CD4-positive, alpha-beta T cell (primary cell): ENCODE measurements at regions not wholly inside any gene's neighbourhood (a gene's known extent, or its start where the extent isn't known, plus 50 kb on each side); places are given as distances from the start of the nearest gene placed in this dataset.

ENCODE experiments used
- ATAC-seq: fragments of 200-7000 bp; cut with Tn5 transposase; one replicate; pipeline ENCODE4 v1.10.0; 2022; ENCODE audit warnings: mild to moderate bottlenecking; ENCODE audit not compliant: poor library complexity
- CTCF ChIA-PET: fragments of 350-600 bp; sonication (Branson Sonifier 250); formaldehyde crosslinking; loops from one replicate; lab custom pipeline; 2021; ENCODE audit warnings: antibody characterized with exemption, inconsistent platforms; lab: Charles Lee
- POLR2A ChIA-PET: fragments of 350-600 bp; sonication (Branson Sonifier 250); formaldehyde crosslinking; loops from one replicate; lab custom pipeline; 2021; ENCODE audit warnings: antibody characterized with exemption, inconsistent platforms; lab: Charles Lee
- DNase-seq, 14 experiments: peaks; one replicate each; pipeline ENCODE4 v3.0.0-alpha.2; 2013 to 2020; ENCODE audit warnings: mixed read lengths in 2 of 14
- H3K27ac ChIP-seq, 2 donors: one replicate each; pipeline versions ENCODE4 v1.5.1 to v1.7.0; 2013; ENCODE audit warnings: low read length in 2 of 2, low read depth in 1 of 2, mild to moderate bottlenecking in 1 of 2
- H3K27me3 ChIP-seq, 2 experiments: 1 replicate in 1 of 2; 2 replicates in 1 of 2; pipeline versions ENCODE4 v1.6.1 to v1.7.0; 2013; ENCODE audit warnings: low read length in 2 of 2, control low read depth in 1 of 2, mild to moderate bottlenecking in 1 of 2, moderate library complexity in 1 of 2; ENCODE audit not compliant: insufficient read depth in 2 of 2, control insufficient read depth in 1 of 2
- H3K36me3 ChIP-seq: one replicate; pipeline ENCODE4 v1.6.1; 2013; ENCODE audit warnings: low read length, control low read depth; ENCODE audit not compliant: insufficient read depth
- H3K4me1 ChIP-seq: one replicate; pipeline ENCODE4 v1.6.1; 2013; ENCODE audit warnings: low read length, control low read depth; ENCODE audit not compliant: insufficient read depth
- H3K4me3 ChIP-seq: one replicate; pipeline ENCODE4 v1.5.1; 2013; ENCODE audit warnings: mild to moderate bottlenecking, low read length, moderate library complexity
- H3K9me3 ChIP-seq, 2 experiments: 1 replicate in 1 of 2; 2 replicates in 1 of 2; pipeline versions ENCODE4 v1.6.1 to v1.7.0; 2013; ENCODE audit warnings: low read length in 2 of 2, mild to moderate bottlenecking in 2 of 2, control low read depth in 1 of 2, moderate library complexity in 1 of 2; ENCODE audit not compliant: control insufficient read depth in 1 of 2, insufficient read depth in 1 of 2
- H3K27ac Mint-ChIP-seq: one replicate; pipeline ENCODE4 v1.8.0; 2020; ENCODE audit warnings: mixed read lengths
- H3K27me3 Mint-ChIP-seq: one replicate; pipeline ENCODE4 v1.8.0; 2021; ENCODE audit warnings: mixed read lengths
- H3K36me3 Mint-ChIP-seq: one replicate; pipeline ENCODE4 v1.8.0; 2021; ENCODE audit warnings: low read depth, mixed read lengths
- H3K4me1 Mint-ChIP-seq: one replicate; pipeline ENCODE4 v1.8.0; 2021; ENCODE audit warnings: low read depth, mixed read lengths
- H3K4me3 Mint-ChIP-seq: one replicate; pipeline ENCODE4 v1.8.0; 2020; ENCODE audit warnings: mild to moderate bottlenecking, mixed read lengths
- H3K9me3 Mint-ChIP-seq: one replicate; pipeline ENCODE4 v1.8.0; 2020; ENCODE audit warnings: mixed read lengths
- intact Hi-C, 2 experiments: fragments of 100-400 bp; cut with DNase I in 1 of 2; cut with micrococcal nuclease in 1 of 2; formaldehyde crosslinking; loops; one replicate each; pipeline versions ENCODE4 v1.15.1 to v1.9.0; 2023 to 2025; cut with DNase I, micrococcal nuclease
- TF ChIP-seq, protein P1 (sequence below): fragments of 200-600 bp; IDR thresholded peaks from one replicate; pipeline ENCODE4 v1.8.0; 2022; ENCODE audit warnings: antibody characterized with exemption, mild to moderate bottlenecking

DNA sequence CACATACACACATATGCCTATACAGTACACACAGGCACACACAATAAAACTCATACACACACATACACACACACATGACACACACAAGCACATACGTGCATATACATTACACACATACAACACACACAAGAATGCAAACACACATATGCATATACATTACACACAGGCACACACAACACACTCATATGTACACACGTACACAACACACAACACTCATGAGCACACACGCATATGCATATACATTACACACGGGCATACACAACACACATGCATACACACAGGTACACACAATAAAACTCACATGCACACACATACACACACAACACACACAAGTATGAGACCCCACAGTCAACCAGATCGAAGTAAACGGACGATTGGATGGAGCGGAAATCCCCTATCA is 238.2 kb downstream of the ERMARD start:
- Histone ChIP-seq H3K9me3 (no peaks in the 10 kb centered on the region), H3K4me3 (no peak overlapping the region), H3K36me3 (no peaks in the 10 kb centered on the region), H3K27ac (no peak overlapping the region), H3K4me1 (peaks cover 30% of the 10 kb centered on the region), H3K27me3 (no peaks in the 10 kb centered on the region)
- ChIA-PET CTCF (no interaction called here), POLR2A (no interaction called here)
- Mint-ChIP-seq H3K27ac (peak overlapping the region; percentile 92), H3K4me1 (peaks cover 33% of the 10 kb centered on the region), H3K36me3 (no peaks in the 10 kb centered on the region), H3K9me3 (no peaks in the 10 kb centered on the region), H3K4me3 (peak overlapping the region; percentile 83), H3K27me3 (no peaks in the 10 kb centered on the region)
- TF ChIP-seq, protein P1, sequence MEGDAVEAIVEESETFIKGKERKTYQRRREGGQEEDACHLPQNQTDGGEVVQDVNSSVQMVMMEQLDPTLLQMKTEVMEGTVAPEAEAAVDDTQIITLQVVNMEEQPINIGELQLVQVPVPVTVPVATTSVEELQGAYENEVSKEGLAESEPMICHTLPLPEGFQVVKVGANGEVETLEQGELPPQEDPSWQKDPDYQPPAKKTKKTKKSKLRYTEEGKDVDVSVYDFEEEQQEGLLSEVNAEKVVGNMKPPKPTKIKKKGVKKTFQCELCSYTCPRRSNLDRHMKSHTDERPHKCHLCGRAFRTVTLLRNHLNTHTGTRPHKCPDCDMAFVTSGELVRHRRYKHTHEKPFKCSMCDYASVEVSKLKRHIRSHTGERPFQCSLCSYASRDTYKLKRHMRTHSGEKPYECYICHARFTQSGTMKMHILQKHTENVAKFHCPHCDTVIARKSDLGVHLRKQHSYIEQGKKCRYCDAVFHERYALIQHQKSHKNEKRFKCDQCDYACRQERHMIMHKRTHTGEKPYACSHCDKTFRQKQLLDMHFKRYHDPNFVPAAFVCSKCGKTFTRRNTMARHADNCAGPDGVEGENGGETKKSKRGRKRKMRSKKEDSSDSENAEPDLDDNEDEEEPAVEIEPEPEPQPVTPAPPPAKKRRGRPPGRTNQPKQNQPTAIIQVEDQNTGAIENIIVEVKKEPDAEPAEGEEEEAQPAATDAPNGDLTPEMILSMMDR, result no peak
- DNase-seq, result no peak
- intact Hi-C loops, result no loop called here
- no peak for ATAC-seq

DNA sequence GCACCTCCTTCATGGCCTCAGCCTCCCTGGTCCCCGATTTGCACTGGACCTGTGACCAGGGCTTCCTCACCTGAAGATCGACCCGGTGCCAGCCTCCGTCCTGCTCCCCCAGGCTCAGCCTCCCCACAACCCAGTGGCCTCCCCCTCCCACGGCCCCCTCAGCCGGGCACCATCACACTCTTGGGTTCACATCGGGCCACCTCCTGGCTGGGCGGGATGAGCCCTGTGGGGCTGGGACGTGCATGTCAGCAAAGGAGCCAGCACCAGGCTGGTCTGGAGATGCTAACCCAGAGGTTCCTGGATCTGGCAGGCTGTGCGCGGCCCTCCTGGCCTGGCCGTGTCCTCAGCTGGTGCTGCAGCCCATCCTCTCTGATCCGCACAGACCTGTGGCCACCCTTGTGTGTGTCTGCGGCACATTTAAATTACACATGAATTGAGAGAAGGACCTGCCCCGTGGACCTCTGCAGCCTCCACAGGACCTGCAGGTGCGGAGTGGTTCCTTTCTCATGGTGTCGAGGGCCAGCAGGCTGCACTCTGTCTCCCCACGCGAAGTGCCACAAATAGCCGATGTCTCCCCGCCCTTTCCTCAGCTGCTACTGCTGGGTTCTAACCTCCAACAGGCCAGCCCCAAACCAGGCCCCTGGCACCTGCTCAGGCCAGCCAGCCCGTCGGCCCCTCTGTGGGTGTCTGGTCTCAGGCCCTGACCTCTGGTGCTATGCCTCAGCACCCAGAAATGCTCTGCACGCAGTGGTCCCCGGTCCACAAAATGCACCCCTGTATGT is 237.5 kb downstream of the ERMARD start:
- Mint-ChIP-seq H3K27ac (peak overlapping the region; percentile 92), H3K27me3 (no peaks in the 10 kb centered on the region), H3K4me1 (peaks cover 33% of the 10 kb centered on the region), H3K9me3 (no peaks in the 10 kb centered on the region), H3K4me3 (no peak overlapping the region), H3K36me3 (no peaks in the 10 kb centered on the region)
- H3K36me3 ChIP-seq, result no peaks in the 10 kb centered on the region
- H3K4me1 ChIP-seq, result peaks cover 30% of the 10 kb centered on the region
- DNase-seq (no peak), ATAC-seq (no peak)
- no peaks in the 10 kb centered on the region for H3K27me3 ChIP-seq
- no peak overlapping the region for H3K4me3 ChIP-seq
- no peak overlapping the region for H3K27ac ChIP-seq
- ChIA-PET CTCF (no interaction called here), POLR2A (no interaction called here)
- TF ChIP-seq, protein P1, result no peak
- H3K9me3 ChIP-seq, result no peaks in the 10 kb centered on the region
- intact Hi-C loops, result no loop called here

DNA sequence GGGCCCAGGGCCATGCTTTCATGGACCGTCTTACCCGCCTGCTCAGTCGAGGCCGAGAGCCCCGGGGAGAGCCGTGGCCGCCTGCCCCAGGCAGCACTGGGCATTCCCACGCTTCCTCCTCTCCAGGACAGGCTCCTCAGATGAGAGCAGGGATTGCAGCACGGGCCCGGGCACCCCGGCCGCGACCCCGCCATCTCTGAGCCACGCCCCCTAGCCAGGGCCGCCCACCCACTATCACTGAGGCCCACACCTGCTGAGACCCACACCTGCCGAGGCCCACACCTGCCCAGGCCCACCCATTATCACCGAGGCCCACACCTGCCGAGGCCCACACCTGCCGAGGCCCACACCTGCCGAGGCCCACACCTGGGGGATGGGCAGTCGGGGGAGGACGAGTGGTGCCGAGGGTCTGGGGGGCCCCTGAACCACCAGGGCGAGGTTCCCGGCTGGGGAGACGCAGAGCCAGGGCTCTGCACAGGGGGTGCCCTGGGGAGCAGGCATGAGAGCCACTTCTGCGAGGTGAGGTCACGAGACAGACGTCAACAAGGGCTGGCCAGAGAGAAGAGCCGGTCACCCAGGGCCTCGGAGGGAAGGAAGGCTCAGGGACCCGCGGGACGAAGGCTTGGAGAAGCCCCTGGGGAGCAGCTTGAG is 235.6 kb downstream of the ERMARD start:
- POLR2A ChIA-PET, result no interaction called here
- no peak overlapping the region for H3K4me3 ChIP-seq
- H3K27me3 ChIP-seq, result no peaks in the 10 kb centered on the region
- H3K9me3 ChIP-seq, result no peaks in the 10 kb centered on the region
- Mint-ChIP-seq H3K9me3 (no peaks in the 10 kb centered on the region), H3K4me3 (no peak overlapping the region), H3K36me3 (no peaks in the 10 kb centered on the region), H3K27ac (no peak overlapping the region), H3K27me3 (no peaks in the 10 kb centered on the region), H3K4me1 (peaks cover 26% of the 10 kb centered on the region)
- TF ChIP-seq, protein P1, result no peak
- DNase-seq (no peak), ATAC-seq (no peak)
- H3K36me3 ChIP-seq, result no peaks in the 10 kb centered on the region
- no peak overlapping the region for H3K27ac ChIP-seq
- CTCF ChIA-PET, result no interaction called here
- intact Hi-C loops, result no loop called here
- H3K4me1 ChIP-seq, result peaks cover 19% of the 10 kb centered on the region
